BE2C (cell line): ENCODE measurements at regions not wholly inside any gene's neighbourhood (a gene's known extent, or its start where the extent isn't known, plus 50 kb on each side); places are given as distances from the start of the nearest gene placed in this dataset.

Experiments used
- DNase-seq: peaks from one replicate; pipeline ENCODE4 v3.0.0-alpha.2; 2020
- H3K27me3 ChIP-seq: fragments of 250-450 bp; sonication (Bioruptor Pico); 2 replicates; pipeline ENCODE4 v1.5.1; 2020; ENCODE audit warnings: mild to moderate bottlenecking
- H3K36me3 ChIP-seq: fragments of 250-450 bp; sonication (Bioruptor Pico); 2 replicates; pipeline ENCODE4 v1.5.1; 2020; ENCODE audit warnings: mild to moderate bottlenecking
- H3K4me1 ChIP-seq: fragments of 250-450 bp; sonication (Bioruptor Pico); 2 replicates; pipeline ENCODE4 v1.5.1; 2020
- H3K4me3 ChIP-seq: 2 replicates; pipeline ENCODE4 v1.5.1; 2011; ENCODE audit warnings: low read depth, low read length
- H3K9me3 ChIP-seq: fragments of 250-450 bp; sonication (Bioruptor Pico); 2 replicates; pipeline ENCODE4 v1.5.1; 2020
- TF ChIP-seq, protein P1 (sequence below): IDR thresholded peaks from 2 replicates; pipeline ENCODE4 v1.5.1; 2012; ENCODE audit warnings: mild to moderate bottlenecking, low read depth, low read length

DNA sequence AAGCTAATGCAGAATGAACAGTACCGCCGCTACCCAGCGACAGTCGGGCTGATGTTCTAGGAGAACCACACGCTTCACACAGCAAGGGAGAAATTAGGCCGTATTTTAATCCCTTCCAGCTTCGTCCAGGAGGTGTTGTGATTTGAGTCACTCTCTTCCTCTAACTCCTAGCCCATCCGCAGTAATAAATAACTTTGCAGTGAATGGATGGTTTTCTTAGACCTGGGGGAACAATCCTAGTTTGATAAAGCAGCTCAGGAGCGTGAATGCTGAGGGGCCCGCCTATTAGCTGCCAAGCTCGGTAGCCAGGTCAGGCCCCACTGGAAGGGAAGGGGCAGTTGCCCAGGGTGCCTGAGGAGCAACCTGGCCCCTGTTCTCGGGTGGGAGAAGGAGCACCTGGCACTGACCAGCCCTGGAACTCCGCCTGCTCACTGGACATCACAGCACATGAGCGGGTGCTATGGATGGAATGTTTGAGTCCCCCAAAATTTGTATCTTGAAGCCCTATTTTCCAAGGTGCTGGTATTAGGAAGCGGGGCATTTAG, 146.0 kb upstream of the AFDN start:
- H3K36me3 ChIP-seq: no peaks in the 10 kb centered on the region
- TF ChIP-seq, protein P1, sequence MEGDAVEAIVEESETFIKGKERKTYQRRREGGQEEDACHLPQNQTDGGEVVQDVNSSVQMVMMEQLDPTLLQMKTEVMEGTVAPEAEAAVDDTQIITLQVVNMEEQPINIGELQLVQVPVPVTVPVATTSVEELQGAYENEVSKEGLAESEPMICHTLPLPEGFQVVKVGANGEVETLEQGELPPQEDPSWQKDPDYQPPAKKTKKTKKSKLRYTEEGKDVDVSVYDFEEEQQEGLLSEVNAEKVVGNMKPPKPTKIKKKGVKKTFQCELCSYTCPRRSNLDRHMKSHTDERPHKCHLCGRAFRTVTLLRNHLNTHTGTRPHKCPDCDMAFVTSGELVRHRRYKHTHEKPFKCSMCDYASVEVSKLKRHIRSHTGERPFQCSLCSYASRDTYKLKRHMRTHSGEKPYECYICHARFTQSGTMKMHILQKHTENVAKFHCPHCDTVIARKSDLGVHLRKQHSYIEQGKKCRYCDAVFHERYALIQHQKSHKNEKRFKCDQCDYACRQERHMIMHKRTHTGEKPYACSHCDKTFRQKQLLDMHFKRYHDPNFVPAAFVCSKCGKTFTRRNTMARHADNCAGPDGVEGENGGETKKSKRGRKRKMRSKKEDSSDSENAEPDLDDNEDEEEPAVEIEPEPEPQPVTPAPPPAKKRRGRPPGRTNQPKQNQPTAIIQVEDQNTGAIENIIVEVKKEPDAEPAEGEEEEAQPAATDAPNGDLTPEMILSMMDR: no peak

DNA sequence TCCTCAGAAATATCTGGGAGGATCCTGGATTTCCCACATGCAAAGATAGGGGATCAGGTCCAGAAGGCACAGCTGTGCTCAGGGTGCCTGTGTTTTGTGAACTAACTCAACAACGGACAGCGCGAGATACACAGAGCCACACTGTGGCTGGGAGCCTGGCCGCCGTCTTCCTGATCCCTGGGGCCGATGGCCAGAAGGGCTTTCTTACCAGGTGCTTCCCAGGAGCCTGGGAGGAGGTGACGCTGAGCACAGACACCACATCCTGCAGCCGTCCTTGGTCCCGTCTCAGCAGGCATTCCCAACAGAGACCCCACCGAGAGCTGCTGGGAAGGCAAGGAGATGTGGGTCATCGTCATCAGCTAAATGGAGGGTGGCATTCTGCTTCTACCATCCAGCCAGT, 144.6 kb upstream of the AFDN start:
- H3K9me3 ChIP-seq: no peaks in the 10 kb centered on the region
- H3K27me3 ChIP-seq: peaks cover 47% of the 10 kb centered on the region
- no peaks in the 10 kb centered on the region for H3K4me1 ChIP-seq
- no peak overlapping the region for H3K4me3 ChIP-seq
- TF ChIP-seq, protein P1: no peak
- no peaks in the 10 kb centered on the region for H3K36me3 ChIP-seq
- no peak for DNase-seq

More for the DNA sequence above, 146.0 kb upstream of the AFDN start:
- Histone ChIP-seq H3K9me3 (no peaks in the 10 kb centered on the region), H3K27me3 (peaks cover 49% of the 10 kb centered on the region), H3K4me1 (no peaks in the 10 kb centered on the region), H3K4me3 (no peak overlapping the region)
- DNase-seq: no peak

DNA sequence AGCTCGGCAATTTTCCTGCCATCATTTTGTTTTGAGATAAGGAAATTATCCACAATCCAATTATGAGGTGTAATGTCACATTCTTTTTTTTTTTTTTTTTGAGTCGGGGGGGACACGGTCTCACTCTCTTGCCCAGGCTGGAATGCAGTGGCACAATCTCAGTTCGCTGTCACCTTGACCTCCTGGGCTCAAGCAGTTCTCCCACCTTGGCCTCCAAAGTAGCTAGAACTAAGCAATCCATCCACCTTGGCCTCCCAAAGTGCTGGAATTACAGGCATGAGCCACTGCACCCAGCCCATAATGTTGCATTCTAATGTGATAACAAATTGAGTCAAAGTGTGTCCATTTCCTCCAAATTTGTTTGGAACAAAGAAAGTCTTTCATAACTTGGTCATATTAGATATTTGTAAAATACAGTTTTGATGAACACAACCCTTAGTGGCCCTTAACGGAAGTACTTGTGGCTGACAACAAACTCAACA, 144.1 kb upstream of the AFDN start:
- Histone ChIP-seq H3K27me3 (peaks cover 42% of the 10 kb centered on the region), H3K4me3 (no peak overlapping the region), H3K9me3 (no peaks in the 10 kb centered on the region), H3K4me1 (no peaks in the 10 kb centered on the region), H3K36me3 (no peaks in the 10 kb centered on the region)
- TF ChIP-seq, protein P1: no peak
- DNase-seq: no peak

DNA sequence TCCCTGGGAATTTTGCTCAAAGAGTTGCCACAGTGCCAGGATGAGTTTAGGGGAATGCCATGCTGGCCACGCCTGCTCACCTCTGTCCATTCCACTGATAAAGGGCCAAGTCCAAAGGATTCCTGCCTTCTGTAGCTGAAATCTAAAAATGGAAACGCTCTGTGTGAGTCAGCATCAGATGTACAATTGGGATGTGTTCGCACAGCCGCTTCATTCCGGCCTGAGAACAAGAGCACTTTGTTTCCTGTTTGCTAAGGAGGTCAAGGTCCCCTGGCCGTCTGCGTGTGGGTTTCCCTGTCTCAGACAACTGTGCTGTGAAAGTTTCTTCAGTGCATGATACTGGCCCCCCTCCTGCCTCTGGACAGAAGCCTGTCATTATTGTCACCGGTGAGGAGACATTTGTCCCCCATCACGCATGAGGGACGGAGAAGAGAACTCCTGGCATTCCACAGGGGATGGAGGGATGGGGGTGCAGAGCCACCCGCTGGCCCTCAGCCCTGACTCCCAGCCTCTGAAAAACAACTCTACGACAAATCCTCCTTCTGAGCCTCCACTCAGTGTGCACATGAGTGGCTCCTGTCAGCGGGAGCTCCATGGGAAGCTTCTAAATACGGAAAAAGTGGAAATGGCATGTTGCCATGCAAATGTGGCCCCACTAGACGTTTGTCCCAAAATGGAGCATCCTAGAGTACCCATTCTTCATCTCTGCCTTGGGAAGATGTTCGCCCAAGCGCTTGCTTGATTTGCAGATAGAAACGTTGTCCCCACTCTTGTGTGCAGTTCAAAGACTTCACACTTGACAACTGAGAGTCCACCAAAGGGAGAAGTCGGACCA, 143.5 kb upstream of the AFDN start:
- peaks cover 36% of the 10 kb centered on the region for H3K27me3 ChIP-seq
- H3K9me3 ChIP-seq: no peaks in the 10 kb centered on the region
- H3K4me3 ChIP-seq: no peak overlapping the region
- no peak for DNase-seq
- H3K4me1 ChIP-seq: no peaks in the 10 kb centered on the region
- no peaks in the 10 kb centered on the region for H3K36me3 ChIP-seq
- TF ChIP-seq, protein P1: no peak

DNA sequence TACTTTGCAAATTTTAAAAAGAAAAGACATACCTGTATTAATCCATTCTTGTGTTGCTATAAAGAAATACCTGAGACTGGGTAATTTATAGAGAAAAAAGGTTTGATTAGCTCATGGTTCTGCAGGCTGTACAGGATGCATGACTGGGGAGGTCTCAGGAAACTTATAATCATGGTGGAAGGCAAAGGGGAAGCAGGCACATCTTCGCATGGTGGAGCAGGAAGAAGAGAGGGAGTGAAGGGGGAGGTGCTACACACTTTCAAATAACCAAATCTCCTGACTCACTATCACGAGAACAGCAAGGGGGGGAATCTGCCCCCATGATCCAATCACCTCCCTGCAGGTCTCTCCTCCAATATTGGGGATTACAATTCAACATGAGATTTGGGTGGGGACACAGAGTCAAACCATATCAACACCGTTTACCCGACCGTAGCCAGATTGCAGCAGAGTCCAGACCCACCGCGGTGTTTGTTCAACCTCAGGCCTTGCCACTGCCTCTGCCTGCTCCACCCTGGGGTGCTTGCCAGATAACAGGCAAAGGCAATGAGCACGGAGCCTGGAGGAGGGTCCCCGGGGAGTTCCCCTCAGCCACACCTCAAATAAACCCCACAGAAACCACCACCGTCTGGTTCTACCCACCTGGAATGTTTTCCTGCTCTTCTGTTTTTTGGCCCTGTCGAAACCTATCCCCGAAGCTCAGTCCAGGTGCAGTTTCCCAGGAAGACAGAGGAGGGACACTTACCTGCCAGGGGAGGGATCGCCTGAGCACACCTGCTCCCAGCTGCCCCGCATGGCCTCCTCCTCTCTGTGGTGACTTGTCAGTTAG, 142.2 kb upstream of the AFDN start:
- no peak overlapping the region for H3K4me3 ChIP-seq
- H3K27me3 ChIP-seq: peaks cover 23% of the 10 kb centered on the region
- TF ChIP-seq, protein P1: no peak
- H3K4me1 ChIP-seq: no peaks in the 10 kb centered on the region
- H3K36me3 ChIP-seq: no peaks in the 10 kb centered on the region
- no peak for DNase-seq
- H3K9me3 ChIP-seq: no peaks in the 10 kb centered on the region
